ENCODE measurements at regions not wholly inside any gene's neighbourhood (a gene's known extent, or its start where the extent isn't known, plus 50 kb on each side); places are given as distances from the start of the nearest gene placed in this dataset.

DNA sequence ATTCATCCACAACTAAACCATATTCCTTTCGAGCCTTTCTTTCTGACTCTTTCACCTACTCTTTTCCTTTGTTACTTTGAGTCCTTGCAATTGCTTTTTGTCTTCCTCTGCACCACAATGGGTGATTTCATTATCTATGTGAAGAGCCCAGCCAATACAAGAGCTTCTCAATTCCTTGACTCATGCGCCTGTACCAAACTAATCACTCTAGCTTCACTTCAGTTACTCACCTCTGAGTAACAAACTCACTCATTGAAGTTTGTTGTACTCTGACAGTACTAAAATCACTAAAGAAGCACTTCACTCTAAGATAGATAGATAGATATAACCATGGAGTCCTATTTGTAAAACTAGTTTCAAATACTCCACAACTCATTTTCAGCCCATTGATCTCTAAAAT lies 191.7 kb upstream of the EPHA5 start:
- Histone ChIP-seq H2AFZ (ENCODE audit: low read length) (no peak overlapping the region), H3K27ac (ENCODE audit: insufficient read depth, low read length) (no peak overlapping the region), H4K20me1 (ENCODE audit: control insufficient read depth, extremely low read depth, insufficient read depth, low read length) (no peaks in the 10 kb centered on the region), H3K9me3 (ENCODE audit: control insufficient read depth, insufficient read depth, low read depth, low read length) (no peaks in the 10 kb centered on the region), H3K27me3 (ENCODE audit: control insufficient read depth, insufficient read depth, low read length) (no peaks in the 10 kb centered on the region), H3K4me1 (ENCODE audit: control insufficient read depth, extremely low read depth, insufficient read depth, low read length) (no peaks in the 10 kb centered on the region), H3K4me3 (replicated peaks in 1 of 4; ENCODE audit: control extremely low read depth in 1 of 4, insufficient read depth in 1 of 4, low read depth in 3 of 4, low read length in 4 of 4) (no peak overlapping the region), H3K79me2 (ENCODE audit: control insufficient read depth, insufficient read depth, low read length) (no peaks in the 10 kb centered on the region), H3K36me3 (ENCODE audit: control insufficient read depth, insufficient read depth, low read length) (no peaks in the 10 kb centered on the region), H3K4me2 (ENCODE audit: extremely low read depth, insufficient read depth, low read length) (no peak overlapping the region), H3K9ac (ENCODE audit: insufficient read depth, low read length) (no peak overlapping the region)
- peak in 1 of 2 donors; percentile 4 for DNase-seq (ENCODE audit: low read depth in 2 of 2)
- no peak for TF ChIP-seq EZH2 (IDR thresholded peaks at IDR 0.05; ENCODE audit: low read length, missing control alignments)
- TF ChIP-seq, protein P1, sequence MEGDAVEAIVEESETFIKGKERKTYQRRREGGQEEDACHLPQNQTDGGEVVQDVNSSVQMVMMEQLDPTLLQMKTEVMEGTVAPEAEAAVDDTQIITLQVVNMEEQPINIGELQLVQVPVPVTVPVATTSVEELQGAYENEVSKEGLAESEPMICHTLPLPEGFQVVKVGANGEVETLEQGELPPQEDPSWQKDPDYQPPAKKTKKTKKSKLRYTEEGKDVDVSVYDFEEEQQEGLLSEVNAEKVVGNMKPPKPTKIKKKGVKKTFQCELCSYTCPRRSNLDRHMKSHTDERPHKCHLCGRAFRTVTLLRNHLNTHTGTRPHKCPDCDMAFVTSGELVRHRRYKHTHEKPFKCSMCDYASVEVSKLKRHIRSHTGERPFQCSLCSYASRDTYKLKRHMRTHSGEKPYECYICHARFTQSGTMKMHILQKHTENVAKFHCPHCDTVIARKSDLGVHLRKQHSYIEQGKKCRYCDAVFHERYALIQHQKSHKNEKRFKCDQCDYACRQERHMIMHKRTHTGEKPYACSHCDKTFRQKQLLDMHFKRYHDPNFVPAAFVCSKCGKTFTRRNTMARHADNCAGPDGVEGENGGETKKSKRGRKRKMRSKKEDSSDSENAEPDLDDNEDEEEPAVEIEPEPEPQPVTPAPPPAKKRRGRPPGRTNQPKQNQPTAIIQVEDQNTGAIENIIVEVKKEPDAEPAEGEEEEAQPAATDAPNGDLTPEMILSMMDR (conservative IDR thresholded peaks at IDR 0.05 in 1 of 2, IDR thresholded peaks at IDR 0.05 in 1 of 2; ENCODE audit: low read depth in 1 of 2, low read length in 2 of 2): no peak

DNA sequence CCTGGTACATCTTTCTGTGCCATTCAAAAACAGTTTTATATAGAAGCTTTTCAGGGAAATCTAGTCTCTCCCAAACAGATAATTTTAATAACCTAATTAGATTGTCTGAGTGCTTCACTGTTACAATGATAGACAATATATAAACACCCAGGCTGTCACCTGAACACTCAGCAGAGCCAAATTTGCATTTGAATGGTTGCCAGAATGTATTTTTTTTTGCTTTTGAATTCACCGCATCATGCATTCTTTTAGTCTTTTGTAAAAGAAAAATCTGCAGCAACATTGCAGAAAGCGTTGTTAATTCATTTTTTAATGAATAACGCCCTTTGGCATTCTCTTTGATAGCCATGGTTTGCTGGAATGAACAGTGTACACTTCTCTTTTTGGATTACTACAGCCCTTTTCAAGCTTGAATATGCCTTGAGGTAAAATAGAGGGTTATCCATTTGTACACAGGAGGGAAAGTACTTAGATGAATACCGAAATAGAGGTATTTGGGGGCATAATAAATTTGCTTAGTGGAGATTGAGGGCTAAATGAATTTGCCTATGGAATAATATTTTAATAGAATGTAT lies 175.0 kb upstream of the EPHA5 start:
- no peaks in the 10 kb centered on the region for H3K79me2 ChIP-seq (ENCODE audit: control insufficient read depth, insufficient read depth, low read length)
- no peak overlapping the region for H3K27ac ChIP-seq (ENCODE audit: insufficient read depth, low read length)
- H3K36me3 ChIP-seq (ENCODE audit: control insufficient read depth, insufficient read depth, low read length): no peaks in the 10 kb centered on the region
- H2AFZ ChIP-seq (ENCODE audit: low read length): no peak overlapping the region
- H3K27me3 ChIP-seq (ENCODE audit: control insufficient read depth, insufficient read depth, low read length): no peaks in the 10 kb centered on the region
- H3K4me2 ChIP-seq (ENCODE audit: extremely low read depth, insufficient read depth, low read length): no peak overlapping the region
- H3K9me3 ChIP-seq (ENCODE audit: control insufficient read depth, insufficient read depth, low read depth, low read length): no peaks in the 10 kb centered on the region
- no peaks in the 10 kb centered on the region for H3K4me1 ChIP-seq (ENCODE audit: control insufficient read depth, extremely low read depth, insufficient read depth, low read length)
- H4K20me1 ChIP-seq (ENCODE audit: control insufficient read depth, extremely low read depth, insufficient read depth, low read length): no peaks in the 10 kb centered on the region
- no peak overlapping the region for H3K4me3 ChIP-seq (replicated peaks in 1 of 4; ENCODE audit: control extremely low read depth in 1 of 4, insufficient read depth in 1 of 4, low read depth in 3 of 4, low read length in 4 of 4)
- DNase-seq (ENCODE audit: low read depth in 2 of 2): peak in 1 of 2 donors; percentile 10
- no peak overlapping the region for H3K9ac ChIP-seq (ENCODE audit: insufficient read depth, low read length)
- TF ChIP-seq, protein P1 (conservative IDR thresholded peaks at IDR 0.05 in 1 of 2, IDR thresholded peaks at IDR 0.05 in 1 of 2; ENCODE audit: low read depth in 1 of 2, low read length in 2 of 2): no peak
- TF ChIP-seq EZH2 (IDR thresholded peaks at IDR 0.05; ENCODE audit: low read length, missing control alignments): no peak

DNA sequence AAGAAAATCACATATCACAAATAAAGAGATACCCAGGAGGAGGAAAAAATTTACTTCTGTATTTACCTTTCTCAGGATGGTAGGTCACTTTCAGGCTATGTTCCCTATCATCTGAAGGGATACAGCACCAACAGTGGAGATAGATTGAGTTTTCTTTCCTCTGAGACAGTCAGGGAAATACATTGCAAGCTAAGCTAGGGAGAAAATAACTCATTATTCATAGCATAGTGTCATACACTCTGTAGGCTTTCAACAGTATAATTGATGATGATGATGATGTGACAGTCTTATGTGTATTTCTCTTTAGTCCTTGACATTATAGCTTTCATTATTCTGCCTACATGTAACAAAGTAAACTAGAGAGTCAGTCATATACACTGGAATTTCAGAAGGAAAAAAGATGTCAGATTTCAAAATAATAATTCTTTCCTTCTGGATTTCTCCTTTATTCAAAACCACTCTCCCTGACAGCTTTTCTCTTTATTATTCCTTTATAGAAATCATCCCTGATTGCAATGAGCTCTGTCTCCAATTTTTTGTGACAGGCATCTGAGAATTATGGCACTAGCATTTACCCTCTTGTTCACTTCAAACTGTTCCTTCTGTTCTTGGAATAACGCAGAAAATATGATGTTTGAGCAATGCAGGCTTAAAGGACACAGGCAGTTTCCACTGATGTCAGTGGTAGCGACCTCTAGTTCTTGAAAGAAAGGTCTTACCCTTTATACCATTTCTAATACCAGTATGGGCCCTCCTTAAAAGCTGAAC lies 169.1 kb upstream of the EPHA5 start:
- H3K4me1 ChIP-seq (ENCODE audit: control insufficient read depth, extremely low read depth, insufficient read depth, low read length): no peaks in the 10 kb centered on the region
- no peak overlapping the region for H3K9ac ChIP-seq (ENCODE audit: insufficient read depth, low read length)
- no peaks in the 10 kb centered on the region for H3K36me3 ChIP-seq (ENCODE audit: control insufficient read depth, insufficient read depth, low read length)
- no peaks in the 10 kb centered on the region for H3K9me3 ChIP-seq (ENCODE audit: control insufficient read depth, insufficient read depth, low read depth, low read length)
- H3K27me3 ChIP-seq (ENCODE audit: control insufficient read depth, insufficient read depth, low read length): no peaks in the 10 kb centered on the region
- no peak for DNase-seq (ENCODE audit: low read depth in 2 of 2)
- H3K4me2 ChIP-seq (ENCODE audit: extremely low read depth, insufficient read depth, low read length): no peak overlapping the region
- no peaks in the 10 kb centered on the region for H4K20me1 ChIP-seq (ENCODE audit: control insufficient read depth, extremely low read depth, insufficient read depth, low read length)
- no peak overlapping the region for H2AFZ ChIP-seq (ENCODE audit: low read length)
- H3K27ac ChIP-seq (ENCODE audit: insufficient read depth, low read length): no peak overlapping the region
- TF ChIP-seq, protein P1 (conservative IDR thresholded peaks at IDR 0.05 in 1 of 2, IDR thresholded peaks at IDR 0.05 in 1 of 2; ENCODE audit: low read depth in 1 of 2, low read length in 2 of 2): no peak
- no peak for TF ChIP-seq EZH2 (IDR thresholded peaks at IDR 0.05; ENCODE audit: low read length, missing control alignments)
- no peaks in the 10 kb centered on the region for H3K79me2 ChIP-seq (ENCODE audit: control insufficient read depth, insufficient read depth, low read length)
- H3K4me3 ChIP-seq (replicated peaks in 1 of 4; ENCODE audit: control extremely low read depth in 1 of 4, insufficient read depth in 1 of 4, low read depth in 3 of 4, low read length in 4 of 4): no peak overlapping the region
